HepG2 (cell line): ENCODE measurements at regions not wholly inside any gene's neighbourhood (a gene's known extent, or its start where the extent isn't known, plus 50 kb on each side); places are given as distances from the start of the nearest gene placed in this dataset.

ENCODE experiments used
- ATAC-seq: fragments of 200-7000 bp; cut with Tn5 transposase; 3 replicates; pipeline ENCODE4 v1.9.1; 2020; ENCODE audit warnings: mild to moderate bottlenecking, moderate library complexity
- BruUV-seq: library from RNA; stranded (reverse); fragments of 400-500 nt; replicated peaks from 2 replicates; lab custom pipeline; 2021; lab: Mats Ljungman, UMichigan
- CTCF ChIA-PET: fragments of 300-600 bp; formaldehyde crosslinking; extraction: SDS; loops from one replicate; lab custom pipeline; 2021; ENCODE audit warnings: low total read pairs, inconsistent platforms, low intra/inter-chr PET ratio; lab: Yijun Ruan, JAX
- POLR2A ChIA-PET: fragments of 350-600 bp; sonication (Branson Sonifier 250); formaldehyde crosslinking; loops from one replicate; lab custom pipeline; 2020; ENCODE audit warnings: antibody characterized with exemption, inconsistent platforms; lab: Yijun Ruan, JAX
- DNase-seq: peaks from one replicate; pipeline ENCODE4 v3.0.0-alpha.2; 2015; ENCODE audit warnings: low spot score
- FAIRE-seq: peaks from 3 replicates; lab custom pipeline; 2011; peaks lifted over from hg19 to GRCh38; lab: Jason Lieb, UNC
- H2AFZ ChIP-seq: one replicate; pipeline ENCODE4 v1.6.1; 2011; ENCODE audit warnings: low read length, inconsistent platforms
- H3K27ac ChIP-seq: fragments of 300-600 bp; 3 replicates; pipeline ENCODE4 v1.8.0; 2011; ENCODE audit warnings: mixed run types, mild to moderate bottlenecking, mixed read lengths, low read length, inconsistent platforms; ENCODE audit not compliant: insufficient read depth; ENCODE audit errors: extremely low read length
- H3K27me3 ChIP-seq, 2 experiments: fragments of 200-600 bp in 1 of 2; 2 replicates in 1 of 2; 3 replicates in 1 of 2; pipeline versions ENCODE4 v1.6.0 to v1.8.0; 2011; ENCODE audit warnings: low read length in 2 of 2, mild to moderate bottlenecking in 2 of 2, moderate library complexity in 2 of 2, inconsistent platforms in 1 of 2; ENCODE audit not compliant: insufficient read depth in 2 of 2, control insufficient read depth in 1 of 2
- H3K36me3 ChIP-seq, 2 experiments: fragments of 200-600 bp in 1 of 2; replicated peaks in 1 of 2; 2 replicates in 1 of 2; 3 replicates in 1 of 2; pipeline versions ENCODE4 v1.5.1 to v1.8.0; 2011; ENCODE audit warnings: low read length in 2 of 2, inconsistent platforms in 1 of 2; ENCODE audit not compliant: insufficient read depth in 2 of 2, control insufficient read depth in 1 of 2
- H3K4me1 ChIP-seq: 2 replicates; pipeline ENCODE4 v1.5.1; 2012; ENCODE audit warnings: low read length, inconsistent platforms; ENCODE audit not compliant: insufficient read depth
- H3K4me2 ChIP-seq: 2 replicates; pipeline ENCODE4 v1.6.0; 2011; ENCODE audit warnings: low read depth, low read length, inconsistent platforms
- H3K4me3 ChIP-seq, 3 experiments: fragments of 200-600 bp in 1 of 3; sonication (generic), shearing (Covaris generic) in 1 of 3; replicated peaks in 1 of 3; 2 replicates each; pipeline ENCODE4 v1.5.1; 2011 to 2016; ENCODE audit warnings: low read length in 3 of 3, inconsistent platforms in 2 of 3, low read depth in 2 of 3, mild to moderate bottlenecking in 2 of 3, control low read depth in 1 of 3, mixed read lengths in 1 of 3; ENCODE audit not compliant: insufficient read depth in 1 of 3
- H3K79me2 ChIP-seq: one replicate; pipeline ENCODE4 v1.6.1; 2011; ENCODE audit warnings: low read length, inconsistent platforms; ENCODE audit not compliant: insufficient read depth
- H3K9ac ChIP-seq: 2 replicates; pipeline ENCODE4 v1.6.0; 2011; ENCODE audit warnings: mild to moderate bottlenecking, low read depth, low read length, inconsistent platforms; ENCODE audit not compliant: insufficient read depth
- H3K9me3 ChIP-seq: 2 replicates; pipeline ENCODE4 v1.5.1; 2012; ENCODE audit warnings: mild to moderate bottlenecking, low read length
- H4K20me1 ChIP-seq: 2 replicates; pipeline ENCODE4 v1.6.0; 2011; ENCODE audit warnings: inconsistent platforms, mild to moderate bottlenecking, low read length, moderate library complexity; ENCODE audit not compliant: insufficient read depth
- AHR ChIP-seq: IDR thresholded peaks from 2 replicates; pipeline ENCODE4 v1.6.1; 2018; ENCODE audit warnings: missing genetic modification reagents, missing compliant biosample characterization
- ATRX ChIP-seq: sonication (generic); formaldehyde crosslinking; IDR thresholded peaks from 2 replicates; pipeline ENCODE4 v1.4.0; 2020; ENCODE audit warnings: missing genetic modification reagents, borderline replicate concordance
- FOXP4 ChIP-seq: sonication (generic); formaldehyde crosslinking; IDR thresholded peaks from 2 replicates; pipeline ENCODE4 v1.4.0; 2020; ENCODE audit warnings: missing genetic modification reagents
- JUND ChIP-seq: sonication (generic); formaldehyde crosslinking; IDR thresholded peaks from 2 replicates; pipeline ENCODE4 v1.8.0; 2022; ENCODE audit warnings: mild to moderate bottlenecking, missing genetic modification reagents
- LCORL ChIP-seq, 2 experiments: fragments of 450-650 bp in 1 of 2; sonication (generic) in 1 of 2; formaldehyde crosslinking in 1 of 2; IDR thresholded peaks; 2 replicates each; pipeline versions ENCODE4 v1.5.0 to v1.6.1; 2017 to 2020; ENCODE audit warnings: antibody characterized with exemption in 1 of 2, missing genetic modification reagents in 1 of 2
- MXD3 ChIP-seq: IDR thresholded peaks from 2 replicates; pipeline ENCODE4 v1.6.1; 2016; ENCODE audit warnings: mild to moderate bottlenecking, missing biosample characterization, missing genetic modification reagents
- MXD4 ChIP-seq: IDR thresholded peaks from 2 replicates; pipeline ENCODE4 v1.6.1; 2016; ENCODE audit warnings: mild to moderate bottlenecking, missing biosample characterization, missing genetic modification reagents
- NCOR1 ChIP-seq: fragments of 200-600 bp; sonication (generic); IDR thresholded peaks from 2 replicates; pipeline ENCODE4 v1.7.0; 2017; ENCODE audit warnings: antibody characterized with exemption, low read length, borderline replicate concordance
- PHF20 ChIP-seq: sonication (generic); formaldehyde crosslinking; IDR thresholded peaks from 2 replicates; pipeline ENCODE4 v1.5.0; 2020; ENCODE audit warnings: mild to moderate bottlenecking, missing genetic modification reagents
- ZKSCAN1 ChIP-seq: fragments of 150-350 bp; IDR thresholded peaks from 2 replicates; pipeline ENCODE4 v1.6.1; 2014; ENCODE audit warnings: low read length
- ZNF180 ChIP-seq: sonication (generic); formaldehyde crosslinking; IDR thresholded peaks from 2 replicates; pipeline ENCODE4 v1.4.0; 2020; ENCODE audit warnings: low read depth, missing genetic modification reagents, borderline replicate concordance
- ZNF333 ChIP-seq: sonication (generic); formaldehyde crosslinking; IDR thresholded peaks from 2 replicates; pipeline ENCODE4 v1.4.0; 2020; ENCODE audit warnings: mild to moderate bottlenecking, missing genetic modification reagents, borderline replicate concordance
- WGBS: methylation state at CpG from one replicate; pipeline ENCODE4 v1.1.6; 2017; ENCODE audit warnings: low lambda C conversion rate; 5-methylcytosine and 5-hydroxymethylcytosine counted together
- in situ Hi-C: cut with HindIII; loops from 2 replicates; pipeline ENCODE4 v1.10.0; 2017; ENCODE audit warnings: low pct_unique_long_range_greater_than_20kb; ENCODE audit not compliant: extremely low pct_ligation_motif_present
- intact Hi-C: fragments of 100-400 bp; cut with micrococcal nuclease; formaldehyde crosslinking; loops from one replicate; pipeline ENCODE4 v1.10.0; 2022; ENCODE audit not compliant: unreplicated experiment
- TF ChIP-seq, protein P1 (sequence below): sonication (generic); formaldehyde crosslinking; IDR thresholded peaks from 2 replicates; pipeline ENCODE4 v1.4.0; 2020; ENCODE audit warnings: low read depth, mild to moderate bottlenecking, missing genetic modification reagents
- TF ChIP-seq, protein P2 (sequence below): sonication (generic); formaldehyde crosslinking; IDR thresholded peaks from 2 replicates; pipeline ENCODE4 v1.5.0; 2020; ENCODE audit warnings: mild to moderate bottlenecking, low read depth, missing genetic modification reagents, borderline replicate concordance
- TF ChIP-seq, protein P3 (sequence below): sonication (generic); formaldehyde crosslinking; IDR thresholded peaks from 2 replicates; pipeline ENCODE4 v1.8.1; 2023; ENCODE audit warnings: missing genetic modification reagents, mild to moderate bottlenecking, borderline replicate concordance
- TF ChIP-seq, protein P4 (sequence below): sonication (generic); formaldehyde crosslinking; IDR thresholded peaks from 2 replicates; pipeline ENCODE4 v1.5.1; 2020; ENCODE audit warnings: missing genetic modification reagents, mild to moderate bottlenecking, borderline replicate concordance
- TF ChIP-seq, protein P5 (sequence below): IDR thresholded peaks from 2 replicates; pipeline ENCODE4 v1.6.1; 2016; ENCODE audit warnings: low read depth, control low read depth

DNA sequence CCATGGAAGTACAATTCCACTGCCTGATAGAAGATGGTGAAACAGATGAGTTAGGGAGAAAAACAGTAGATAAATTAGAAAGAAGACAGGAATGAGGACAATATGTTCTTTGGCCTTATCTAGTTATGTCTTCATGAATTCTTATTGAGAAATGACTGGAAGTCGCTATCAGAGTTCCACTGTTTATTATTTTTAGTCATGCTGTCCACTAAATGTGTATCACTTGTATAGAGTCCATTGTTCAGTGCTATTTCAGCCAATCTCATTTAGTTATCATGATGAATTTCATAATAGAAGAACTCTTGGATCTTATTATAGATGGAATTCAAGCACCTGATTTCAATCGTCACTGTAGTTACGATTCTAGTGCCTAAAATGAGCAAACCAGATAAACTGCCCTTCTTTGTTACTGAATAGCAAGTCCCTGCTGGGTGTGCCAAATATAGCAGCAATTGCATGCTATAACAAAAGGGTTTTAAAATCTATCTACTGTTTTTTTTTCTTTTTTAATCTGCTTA lies 177.7 kb upstream of the COL1A2 start (continued):
- no peak for TF ChIP-seq FOXP4 (CRISPR knock-in tag)
- no peak for TF ChIP-seq PHF20 (CRISPR knock-in tag)
- no peak for TF ChIP-seq MXD4
- no peak for TF ChIP-seq JUND
- no peak for TF ChIP-seq LCORL (IDR thresholded peaks at IDR 0.05)
- no peak for TF ChIP-seq LCORL (CRISPR knock-in tag; IDR thresholded peaks at IDR 0.05)
- no peak for TF ChIP-seq ZNF180
- TF ChIP-seq AHR: no peak
- TF ChIP-seq, protein P1, sequence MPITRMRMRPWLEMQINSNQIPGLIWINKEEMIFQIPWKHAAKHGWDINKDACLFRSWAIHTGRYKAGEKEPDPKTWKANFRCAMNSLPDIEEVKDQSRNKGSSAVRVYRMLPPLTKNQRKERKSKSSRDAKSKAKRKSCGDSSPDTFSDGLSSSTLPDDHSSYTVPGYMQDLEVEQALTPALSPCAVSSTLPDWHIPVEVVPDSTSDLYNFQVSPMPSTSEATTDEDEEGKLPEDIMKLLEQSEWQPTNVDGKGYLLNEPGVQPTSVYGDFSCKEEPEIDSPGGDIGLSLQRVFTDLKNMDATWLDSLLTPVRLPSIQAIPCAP: no peak
- TF ChIP-seq, all 625 proteins: peak for 0

GRCh38 chr7:94217766-94218165 lies 176.9 kb upstream of the COL1A2 start:
- Histone ChIP-seq H3K4me2 (no peak overlapping the region), H3K4me1 (peaks cover 16% of the 10 kb centered on the region), H3K27ac (no peak overlapping the region), H3K36me3 (no peaks in the 10 kb centered on the region), H3K9me3 (no peaks in the 10 kb centered on the region), H4K20me1 (no peaks in the 10 kb centered on the region), H3K27me3 (no peaks in the 10 kb centered on the region), H3K4me3 (no peak overlapping the region), H3K9ac (no peak overlapping the region), H3K79me2 (no peaks in the 10 kb centered on the region), H2AFZ (no peak overlapping the region)
- CTCF ChIA-PET: no interaction called here
- intact Hi-C loops: no loop called here
- no TSS peak for BruUV-seq
- WGBS: 51% methylated on average over 2 of the region's 2 CpGs
- in situ Hi-C loops: no loop called here
- DNase-seq (no peak), FAIRE-seq (no peak), ATAC-seq (peak; percentile 39; the same call in 1 of the 3 replicates)
- POLR2A ChIA-PET: no interaction called here
- TF ChIP-seq, protein P2, sequence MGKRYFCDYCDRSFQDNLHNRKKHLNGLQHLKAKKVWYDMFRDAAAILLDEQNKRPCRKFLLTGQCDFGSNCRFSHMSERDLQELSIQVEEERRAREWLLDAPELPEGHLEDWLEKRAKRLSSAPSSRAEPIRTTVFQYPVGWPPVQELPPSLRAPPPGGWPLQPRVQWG (CRISPR knock-in tag): no peak
- TF ChIP-seq, protein P3, sequence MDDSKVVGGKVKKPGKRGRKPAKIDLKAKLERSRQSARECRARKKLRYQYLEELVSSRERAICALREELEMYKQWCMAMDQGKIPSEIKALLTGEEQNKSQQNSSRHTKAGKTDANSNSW (CRISPR knock-in tag): no peak
- TF ChIP-seq NCOR1 (no peak), ATRX (CRISPR knock-in tag) (no peak), ZNF333 (CRISPR knock-in tag) (no peak), MXD3 (CRISPR knock-in tag) (no peak), ZKSCAN1 (no peak)
- TF ChIP-seq, protein P4, sequence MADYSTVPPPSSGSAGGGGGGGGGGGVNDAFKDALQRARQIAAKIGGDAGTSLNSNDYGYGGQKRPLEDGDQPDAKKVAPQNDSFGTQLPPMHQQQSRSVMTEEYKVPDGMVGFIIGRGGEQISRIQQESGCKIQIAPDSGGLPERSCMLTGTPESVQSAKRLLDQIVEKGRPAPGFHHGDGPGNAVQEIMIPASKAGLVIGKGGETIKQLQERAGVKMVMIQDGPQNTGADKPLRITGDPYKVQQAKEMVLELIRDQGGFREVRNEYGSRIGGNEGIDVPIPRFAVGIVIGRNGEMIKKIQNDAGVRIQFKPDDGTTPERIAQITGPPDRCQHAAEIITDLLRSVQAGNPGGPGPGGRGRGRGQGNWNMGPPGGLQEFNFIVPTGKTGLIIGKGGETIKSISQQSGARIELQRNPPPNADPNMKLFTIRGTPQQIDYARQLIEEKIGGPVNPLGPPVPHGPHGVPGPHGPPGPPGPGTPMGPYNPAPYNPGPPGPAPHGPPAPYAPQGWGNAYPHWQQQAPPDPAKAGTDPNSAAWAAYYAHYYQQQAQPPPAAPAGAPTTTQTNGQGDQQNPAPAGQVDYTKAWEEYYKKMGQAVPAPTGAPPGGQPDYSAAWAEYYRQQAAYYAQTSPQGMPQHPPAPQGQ (CRISPR knock-in tag): no peak
- TF ChIP-seq, protein P5, sequence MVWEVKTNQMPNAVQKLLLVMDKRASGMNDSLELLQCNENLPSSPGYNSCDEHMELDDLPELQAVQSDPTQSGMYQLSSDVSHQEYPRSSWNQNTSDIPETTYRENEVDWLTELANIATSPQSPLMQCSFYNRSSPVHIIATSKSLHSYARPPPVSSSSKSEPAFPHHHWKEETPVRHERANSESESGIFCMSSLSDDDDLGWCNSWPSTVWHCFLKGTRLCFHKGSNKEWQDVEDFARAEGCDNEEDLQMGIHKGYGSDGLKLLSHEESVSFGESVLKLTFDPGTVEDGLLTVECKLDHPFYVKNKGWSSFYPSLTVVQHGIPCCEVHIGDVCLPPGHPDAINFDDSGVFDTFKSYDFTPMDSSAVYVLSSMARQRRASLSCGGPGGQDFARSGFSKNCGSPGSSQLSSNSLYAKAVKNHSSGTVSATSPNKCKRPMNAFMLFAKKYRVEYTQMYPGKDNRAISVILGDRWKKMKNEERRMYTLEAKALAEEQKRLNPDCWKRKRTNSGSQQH: no peak
